SK-N-MC (cell line): ENCODE measurements at regions not wholly inside any gene's neighbourhood (a gene's known extent, or its start where the extent isn't known, plus 50 kb on each side); places are given as distances from the start of the nearest gene placed in this dataset.

Source experiments
- EZH2 ChIP-seq: fragments of 200-600 bp; sonication (generic); IDR thresholded peaks from one replicate; pipeline ENCODE4 v1.6.1; 2017; ENCODE audit warnings: antibody characterized with exemption
- FOXP2 ChIP-seq: optimal IDR thresholded peaks from 2 replicates; pipeline ENCODE3; 2011; ENCODE audit warnings: mild to moderate bottlenecking, moderate library complexity; ENCODE audit not compliant: insufficient read depth; ENCODE audit errors: extremely low read length, control extremely low read depth
- POLR2AphosphoS5 ChIP-seq: IDR thresholded peaks from 2 replicates; pipeline ENCODE4 v1.6.1; 2012; ENCODE audit warnings: mild to moderate bottlenecking, low read depth, low read length, borderline replicate concordance

- TF ChIP-seq EZH2: no peak
- no peak for TF ChIP-seq POLR2AphosphoS5
- no peak for TF ChIP-seq FOXP2
Measured at GRCh38 chr9:3769646-3770045, 243.8 kb upstream of the RFX3 start.
